ENCODE measurements at regions not wholly inside any gene's neighbourhood (a gene's known extent, or its start where the extent isn't known, plus 50 kb on each side); places are given as distances from the start of the nearest gene placed in this dataset.

GRCh38 chr4:96139251-96139929, 299.5 kb downstream of the PDHA2 start:
- no peak for DNase-seq (ENCODE audit: low spot score)
- TF ChIP-seq, protein P1, sequence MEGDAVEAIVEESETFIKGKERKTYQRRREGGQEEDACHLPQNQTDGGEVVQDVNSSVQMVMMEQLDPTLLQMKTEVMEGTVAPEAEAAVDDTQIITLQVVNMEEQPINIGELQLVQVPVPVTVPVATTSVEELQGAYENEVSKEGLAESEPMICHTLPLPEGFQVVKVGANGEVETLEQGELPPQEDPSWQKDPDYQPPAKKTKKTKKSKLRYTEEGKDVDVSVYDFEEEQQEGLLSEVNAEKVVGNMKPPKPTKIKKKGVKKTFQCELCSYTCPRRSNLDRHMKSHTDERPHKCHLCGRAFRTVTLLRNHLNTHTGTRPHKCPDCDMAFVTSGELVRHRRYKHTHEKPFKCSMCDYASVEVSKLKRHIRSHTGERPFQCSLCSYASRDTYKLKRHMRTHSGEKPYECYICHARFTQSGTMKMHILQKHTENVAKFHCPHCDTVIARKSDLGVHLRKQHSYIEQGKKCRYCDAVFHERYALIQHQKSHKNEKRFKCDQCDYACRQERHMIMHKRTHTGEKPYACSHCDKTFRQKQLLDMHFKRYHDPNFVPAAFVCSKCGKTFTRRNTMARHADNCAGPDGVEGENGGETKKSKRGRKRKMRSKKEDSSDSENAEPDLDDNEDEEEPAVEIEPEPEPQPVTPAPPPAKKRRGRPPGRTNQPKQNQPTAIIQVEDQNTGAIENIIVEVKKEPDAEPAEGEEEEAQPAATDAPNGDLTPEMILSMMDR (IDR thresholded peaks at IDR 0.05; ENCODE audit: extremely low read depth, insufficient read depth, missing control alignments) = no peak
- in situ Hi-C loops (cut with MboI; ENCODE audit: low pct_unique_long_range_greater_than_20kb, low sequenced_read_pairs, unreplicated experiment) = no loop called here

- DNase-seq (ENCODE audit: low spot score) = no peak
- TF ChIP-seq, protein P1 (IDR thresholded peaks at IDR 0.05; ENCODE audit: extremely low read depth, insufficient read depth, missing control alignments) = no peak
- in situ Hi-C loops (cut with MboI; ENCODE audit: low pct_unique_long_range_greater_than_20kb, low sequenced_read_pairs, unreplicated experiment) = no loop called here
Observed at GRCh38 chr4:96145601-96146000, 305.7 kb downstream of the PDHA2 start.

DNA sequence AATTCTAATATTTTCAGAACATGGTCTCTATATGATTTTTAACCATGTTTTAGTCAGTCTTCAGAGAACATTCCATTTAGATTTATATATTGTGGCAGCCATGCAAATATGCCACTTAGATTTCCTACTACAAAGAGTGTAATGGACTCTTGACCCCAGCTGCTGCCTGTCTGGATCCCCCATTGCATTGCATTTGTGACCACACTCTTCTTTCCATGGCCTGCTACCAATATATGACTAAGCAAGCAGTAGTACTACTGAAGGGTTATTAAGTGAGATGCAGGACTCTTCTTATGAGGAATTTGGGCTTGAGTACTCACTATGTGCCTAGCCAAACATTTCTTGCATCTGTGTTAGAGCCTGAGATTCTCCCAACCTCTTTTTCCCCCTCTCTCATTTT, 306.8 kb downstream of the PDHA2 start:
- in situ Hi-C loops (cut with MboI; ENCODE audit: low pct_unique_long_range_greater_than_20kb, low sequenced_read_pairs, unreplicated experiment) = no loop called here
- TF ChIP-seq, protein P1 (IDR thresholded peaks at IDR 0.05; ENCODE audit: extremely low read depth, insufficient read depth, missing control alignments) = no peak
- DNase-seq (ENCODE audit: low spot score) = no peak

- in situ Hi-C loops (cut with MboI; ENCODE audit: low pct_unique_long_range_greater_than_20kb, low sequenced_read_pairs, unreplicated experiment) = no loop called here
- no peak for DNase-seq (ENCODE audit: low spot score)
- TF ChIP-seq, protein P1 (IDR thresholded peaks at IDR 0.05; ENCODE audit: extremely low read depth, insufficient read depth, missing control alignments) = no peak
Observed at GRCh38 chr4:96149894-96150293, 310.0 kb downstream of the PDHA2 start.

DNA sequence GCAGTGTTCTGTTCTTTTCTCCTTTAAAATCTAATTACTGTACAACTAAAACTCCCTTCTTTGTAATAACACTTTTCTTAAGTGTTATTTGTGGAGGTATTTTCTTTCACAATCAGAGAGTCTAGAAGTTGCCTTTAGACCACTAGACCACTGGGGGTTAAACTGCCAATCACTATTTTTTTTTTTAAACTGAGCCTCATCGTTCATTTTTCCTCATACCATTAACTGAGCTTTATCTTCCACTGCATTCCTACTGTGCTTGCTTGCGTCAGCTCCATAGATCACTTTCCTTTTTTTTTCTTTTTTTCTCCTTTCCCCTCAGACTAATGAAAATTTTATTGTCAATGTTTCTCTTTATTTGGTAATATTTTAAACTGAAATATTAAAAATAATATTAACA, 310.6 kb downstream of the PDHA2 start:
- TF ChIP-seq, protein P1 (IDR thresholded peaks at IDR 0.05; ENCODE audit: extremely low read depth, insufficient read depth, missing control alignments) = no peak
- in situ Hi-C loops (cut with MboI; ENCODE audit: low pct_unique_long_range_greater_than_20kb, low sequenced_read_pairs, unreplicated experiment) = no loop called here

DNA sequence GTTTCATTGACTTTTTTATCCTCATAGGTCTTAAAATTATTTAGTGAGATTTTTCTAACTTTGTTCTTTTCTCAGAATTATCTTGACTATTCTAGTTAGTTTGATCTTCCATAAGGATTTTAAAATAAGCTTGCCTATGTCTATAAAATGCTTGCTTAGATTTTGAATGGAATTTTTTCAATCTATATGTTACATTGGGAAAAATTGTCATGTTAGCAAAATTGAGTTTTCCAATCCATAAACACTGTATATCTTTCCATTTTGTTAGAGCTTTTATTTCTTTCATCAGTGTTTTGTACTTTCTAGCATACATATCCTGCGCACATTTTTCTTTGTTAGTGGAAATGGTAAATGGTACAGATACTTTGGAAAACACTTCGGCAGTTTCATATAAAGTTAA, 312.9 kb downstream of the PDHA2 start:
- in situ Hi-C loops (cut with MboI; ENCODE audit: low pct_unique_long_range_greater_than_20kb, low sequenced_read_pairs, unreplicated experiment) = no loop called here
- TF ChIP-seq, protein P1 (IDR thresholded peaks at IDR 0.05; ENCODE audit: extremely low read depth, insufficient read depth, missing control alignments) = no peak

More for the DNA sequence above, 310.6 kb downstream of the PDHA2 start:
- DNase-seq (ENCODE audit: low spot score) = no peak

More for the DNA sequence above, 312.9 kb downstream of the PDHA2 start:
- no peak for DNase-seq (ENCODE audit: low spot score)
